HepG2 (cell line): ENCODE measurements at regions not wholly inside any gene's neighbourhood (a gene's known extent, or its start where the extent isn't known, plus 50 kb on each side); places are given as distances from the start of the nearest gene placed in this dataset.

ENCODE experiments used
- ATAC-seq: fragments of 200-7000 bp; cut with Tn5 transposase; 3 replicates; pipeline ENCODE4 v1.9.1; 2020; ENCODE audit warnings: mild to moderate bottlenecking, moderate library complexity
- BruUV-seq: library from RNA; stranded (reverse); fragments of 400-500 nt; replicated peaks from 2 replicates; lab custom pipeline; 2021; lab: Mats Ljungman, UMichigan
- CTCF ChIA-PET: fragments of 300-600 bp; formaldehyde crosslinking; extraction: SDS; loops from one replicate; lab custom pipeline; 2021; ENCODE audit warnings: low total read pairs, inconsistent platforms, low intra/inter-chr PET ratio; lab: Yijun Ruan, JAX
- POLR2A ChIA-PET: fragments of 350-600 bp; sonication (Branson Sonifier 250); formaldehyde crosslinking; loops from one replicate; lab custom pipeline; 2020; ENCODE audit warnings: antibody characterized with exemption, inconsistent platforms; lab: Yijun Ruan, JAX
- DNase-seq: peaks from one replicate; pipeline ENCODE4 v3.0.0-alpha.2; 2015; ENCODE audit warnings: low spot score
- FAIRE-seq: peaks from 3 replicates; lab custom pipeline; 2011; peaks lifted over from hg19 to GRCh38; lab: Jason Lieb, UNC
- H2AFZ ChIP-seq: one replicate; pipeline ENCODE4 v1.6.1; 2011; ENCODE audit warnings: low read length, inconsistent platforms
- H3K27ac ChIP-seq: fragments of 300-600 bp; 3 replicates; pipeline ENCODE4 v1.8.0; 2011; ENCODE audit warnings: mixed run types, mild to moderate bottlenecking, mixed read lengths, low read length, inconsistent platforms; ENCODE audit not compliant: insufficient read depth; ENCODE audit errors: extremely low read length
- H3K27me3 ChIP-seq, 2 experiments: fragments of 200-600 bp in 1 of 2; 2 replicates in 1 of 2; 3 replicates in 1 of 2; pipeline versions ENCODE4 v1.6.0 to v1.8.0; 2011; ENCODE audit warnings: low read length in 2 of 2, mild to moderate bottlenecking in 2 of 2, moderate library complexity in 2 of 2, inconsistent platforms in 1 of 2; ENCODE audit not compliant: insufficient read depth in 2 of 2, control insufficient read depth in 1 of 2
- H3K36me3 ChIP-seq, 2 experiments: fragments of 200-600 bp in 1 of 2; replicated peaks in 1 of 2; 2 replicates in 1 of 2; 3 replicates in 1 of 2; pipeline versions ENCODE4 v1.5.1 to v1.8.0; 2011; ENCODE audit warnings: low read length in 2 of 2, inconsistent platforms in 1 of 2; ENCODE audit not compliant: insufficient read depth in 2 of 2, control insufficient read depth in 1 of 2
- H3K4me1 ChIP-seq: 2 replicates; pipeline ENCODE4 v1.5.1; 2012; ENCODE audit warnings: low read length, inconsistent platforms; ENCODE audit not compliant: insufficient read depth
- H3K4me2 ChIP-seq: 2 replicates; pipeline ENCODE4 v1.6.0; 2011; ENCODE audit warnings: low read depth, low read length, inconsistent platforms
- H3K4me3 ChIP-seq, 3 experiments: fragments of 200-600 bp in 1 of 3; sonication (generic), shearing (Covaris generic) in 1 of 3; replicated peaks in 1 of 3; 2 replicates each; pipeline ENCODE4 v1.5.1; 2011 to 2016; ENCODE audit warnings: low read length in 3 of 3, inconsistent platforms in 2 of 3, low read depth in 2 of 3, mild to moderate bottlenecking in 2 of 3, control low read depth in 1 of 3, mixed read lengths in 1 of 3; ENCODE audit not compliant: insufficient read depth in 1 of 3
- H3K79me2 ChIP-seq: one replicate; pipeline ENCODE4 v1.6.1; 2011; ENCODE audit warnings: low read length, inconsistent platforms; ENCODE audit not compliant: insufficient read depth
- H3K9ac ChIP-seq: 2 replicates; pipeline ENCODE4 v1.6.0; 2011; ENCODE audit warnings: mild to moderate bottlenecking, low read depth, low read length, inconsistent platforms; ENCODE audit not compliant: insufficient read depth
- H3K9me3 ChIP-seq: 2 replicates; pipeline ENCODE4 v1.5.1; 2012; ENCODE audit warnings: mild to moderate bottlenecking, low read length
- H4K20me1 ChIP-seq: 2 replicates; pipeline ENCODE4 v1.6.0; 2011; ENCODE audit warnings: inconsistent platforms, mild to moderate bottlenecking, low read length, moderate library complexity; ENCODE audit not compliant: insufficient read depth
- CAMTA2 ChIP-seq: sonication (generic); formaldehyde crosslinking; IDR thresholded peaks from 2 replicates; pipeline ENCODE4 v1.4.0; 2020; ENCODE audit warnings: mild to moderate bottlenecking, missing genetic modification reagents, borderline replicate concordance
- HOXA7 ChIP-seq: sonication (generic); formaldehyde crosslinking; IDR thresholded peaks from 2 replicates; pipeline ENCODE4 v1.8.1; 2022; ENCODE audit warnings: mild to moderate bottlenecking, missing genetic modification reagents, moderate library complexity
- KDM6A ChIP-seq: IDR thresholded peaks from 2 replicates; pipeline ENCODE4 v1.6.1; 2016; ENCODE audit warnings: low read depth
- KLF13 ChIP-seq: sonication (generic); formaldehyde crosslinking; IDR thresholded peaks from 2 replicates; pipeline ENCODE4 v1.4.0; 2020; ENCODE audit warnings: mild to moderate bottlenecking, missing genetic modification reagents
- RBM22 ChIP-seq: fragments of 200-400 bp; formaldehyde crosslinking; optimal IDR thresholded peaks from 2 replicates; pipeline ENCODE3; 2017; ENCODE audit warnings: mild to moderate bottlenecking, low read length, moderate library complexity
- TEF ChIP-seq: sonication (generic); formaldehyde crosslinking; IDR thresholded peaks from 2 replicates; pipeline ENCODE4 v1.5.0; 2020; ENCODE audit warnings: missing genetic modification reagents
- ZBTB34 ChIP-seq: sonication (generic); formaldehyde crosslinking; IDR thresholded peaks from 2 replicates; pipeline ENCODE4 v1.8.0; 2022; ENCODE audit warnings: mild to moderate bottlenecking, missing genetic modification reagents
- ZNF75D ChIP-seq: sonication (generic); formaldehyde crosslinking; IDR thresholded peaks from 2 replicates; pipeline ENCODE4 v1.8.1; 2023; ENCODE audit warnings: missing genetic modification reagents, mild to moderate bottlenecking, borderline replicate concordance
- WGBS: methylation state at CpG from one replicate; pipeline ENCODE4 v1.1.6; 2017; ENCODE audit warnings: low lambda C conversion rate; 5-methylcytosine and 5-hydroxymethylcytosine counted together
- in situ Hi-C: cut with HindIII; loops from 2 replicates; pipeline ENCODE4 v1.10.0; 2017; ENCODE audit warnings: low pct_unique_long_range_greater_than_20kb; ENCODE audit not compliant: extremely low pct_ligation_motif_present
- intact Hi-C: fragments of 100-400 bp; cut with micrococcal nuclease; formaldehyde crosslinking; loops from one replicate; pipeline ENCODE4 v1.10.0; 2022; ENCODE audit not compliant: unreplicated experiment

DNA sequence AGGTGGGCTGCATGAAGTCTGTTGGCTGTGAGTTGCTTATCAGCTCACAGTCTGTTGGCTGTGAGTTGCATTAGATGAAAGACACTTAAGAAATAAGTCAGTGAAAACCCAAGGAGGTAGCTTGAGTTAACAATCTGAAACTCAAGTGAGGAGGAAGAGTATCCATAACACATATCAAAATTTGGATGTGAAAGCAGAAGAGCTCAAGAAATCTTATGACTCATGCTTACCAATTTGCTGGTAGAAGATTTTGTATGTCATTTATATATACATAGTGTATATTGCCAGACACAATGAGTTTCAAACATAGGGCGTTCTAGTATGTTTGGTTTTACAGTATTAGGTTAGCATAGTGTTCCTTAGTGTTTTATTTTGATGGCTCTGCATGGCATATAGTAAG lies 107.4 kb downstream of the DDIT4L start:
- Histone ChIP-seq H3K27me3 (no peaks in the 10 kb centered on the region), H3K36me3 (no peaks in the 10 kb centered on the region), H3K9me3 (no peaks in the 10 kb centered on the region), H3K27ac (no peak overlapping the region), H4K20me1 (no peaks in the 10 kb centered on the region), H3K79me2 (no peaks in the 10 kb centered on the region), H3K4me1 (no peaks in the 10 kb centered on the region), H3K4me3 (no peak overlapping the region), H3K9ac (no peak overlapping the region), H2AFZ (no peak overlapping the region), H3K4me2 (no peak overlapping the region)
- no peak for FAIRE-seq
- CTCF ChIA-PET, result no interaction called here
- in situ Hi-C loops, result no loop called here
- POLR2A ChIA-PET, result no interaction called here
- DNase-seq, result no peak
- ATAC-seq, result no peak
- intact Hi-C loops, result no loop called here
- TF ChIP-seq CAMTA2 (CRISPR knock-in tag) (no peak), RBM22 (no peak), KDM6A (CRISPR knock-in tag) (no peak), TEF (CRISPR knock-in tag) (no peak), ZBTB34 (CRISPR knock-in tag) (no peak), KLF13 (no peak)
- 5% methylated on average over 1 of the region's 1 CpG for WGBS
- no TSS peak for BruUV-seq

GRCh38 chr4:100081491-100081890 lies 108.8 kb downstream of the DDIT4L start:
- no peaks in the 10 kb centered on the region for H3K79me2 ChIP-seq
- WGBS, result 3% methylated on average over 1 of the region's 1 CpG
- H3K9me3 ChIP-seq, result no peaks in the 10 kb centered on the region
- H2AFZ ChIP-seq, result no peak overlapping the region
- in situ Hi-C loops, result no loop called here
- intact Hi-C loops, result no loop called here
- H3K4me1 ChIP-seq, result no peaks in the 10 kb centered on the region
- no TSS peak for BruUV-seq
- TF ChIP-seq HOXA7 (no peak), ZNF75D (CRISPR knock-in tag) (no peak)
- no peak overlapping the region for H3K4me3 ChIP-seq
- DNase-seq (no peak), FAIRE-seq (no peak), ATAC-seq (no peak)
- H3K9ac ChIP-seq, result no peak overlapping the region
- ChIA-PET POLR2A (no interaction called here), CTCF (no interaction called here)
- H3K27ac ChIP-seq, result no peak overlapping the region
- H4K20me1 ChIP-seq, result no peaks in the 10 kb centered on the region
- H3K36me3 ChIP-seq, result no peaks in the 10 kb centered on the region
- H3K27me3 ChIP-seq, result no peaks in the 10 kb centered on the region; a peak in 1 of 5 replicates
- no peak overlapping the region for H3K4me2 ChIP-seq
